ENCODE measurements at regions not wholly inside any gene's neighbourhood (a gene's known extent, or its start where the extent isn't known, plus 50 kb on each side); places are given as distances from the start of the nearest gene placed in this dataset.
"Not testable (repeated sequence)": the region's sequence is repeated elsewhere in the genome, so short reads cannot be mapped to it uniquely, and the experiment has no call there.

DNA sequence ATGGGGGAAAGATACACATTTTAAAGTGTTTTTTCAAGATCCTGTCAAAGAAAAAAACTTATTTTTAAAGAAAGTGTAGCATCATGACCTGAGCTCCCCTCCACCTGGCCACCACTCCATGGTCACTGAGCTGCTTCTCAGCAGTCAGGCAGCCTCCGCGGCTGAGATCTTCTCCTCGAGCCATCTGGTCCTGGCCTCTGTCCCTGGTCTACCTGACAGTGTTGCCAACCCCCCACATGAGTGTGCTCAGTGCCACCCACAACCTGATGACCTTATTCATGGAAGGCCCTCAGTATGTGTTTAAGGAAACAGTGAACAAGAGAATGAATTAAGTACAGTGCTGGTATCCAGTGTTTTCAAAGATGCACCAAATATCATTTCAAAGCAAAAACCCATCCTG, 694.5 kb upstream of the NRP1 start:
- H3K27me3 ChIP-seq (replicated peaks) = no peaks in the 10 kb centered on the region
- no peaks in the 10 kb centered on the region for H3K9me3 ChIP-seq (replicated peaks)
- H3K4me3 ChIP-seq = no peak overlapping the region
- no peak overlapping the region for H3K27ac ChIP-seq
- no peak for DNase-seq (ENCODE audit: low read depth in 1 of 2, low spot score in 2 of 2)
- no peaks in the 10 kb centered on the region for H3K36me3 ChIP-seq
- no peaks in the 10 kb centered on the region for H3K4me1 ChIP-seq (replicated peaks)

DNA sequence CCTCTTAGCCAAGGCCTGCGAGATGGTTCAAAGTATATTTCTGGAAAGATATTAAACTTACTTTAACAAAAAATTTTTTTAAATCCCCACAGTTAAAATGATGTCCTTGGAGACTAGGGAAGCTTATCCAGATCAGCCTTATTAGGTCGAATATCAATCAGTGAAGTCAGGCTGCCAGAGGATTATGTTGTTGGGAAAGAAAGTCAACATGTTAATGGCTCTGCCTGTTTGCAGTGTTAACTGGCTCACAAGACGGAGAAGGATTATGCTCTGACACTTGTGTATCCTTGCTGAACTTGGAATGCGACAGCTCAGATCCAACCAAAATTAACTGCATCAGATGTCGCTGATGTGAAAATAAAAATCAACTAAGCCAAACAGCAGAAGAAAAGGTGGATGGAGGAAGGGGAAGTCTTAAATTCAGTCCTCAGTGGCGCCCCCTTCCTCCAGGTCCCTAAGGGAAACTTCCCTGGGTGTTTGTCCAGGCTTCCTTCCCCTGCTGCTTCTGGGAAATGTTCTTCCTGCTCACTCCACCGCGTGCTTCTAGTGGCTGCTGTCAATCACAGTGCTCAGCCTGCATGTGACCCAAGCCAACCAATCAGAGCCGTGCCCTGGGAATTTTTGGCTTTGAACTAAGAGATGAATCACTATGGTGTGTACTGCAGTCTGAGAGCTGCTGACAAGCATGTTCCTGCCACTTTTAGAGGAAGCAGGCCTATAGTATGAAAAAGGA, 690.4 kb upstream of the NRP1 start:
- no peaks in the 10 kb centered on the region for H3K9me3 ChIP-seq (replicated peaks)
- H3K27me3 ChIP-seq (replicated peaks) = no peaks in the 10 kb centered on the region
- no peaks in the 10 kb centered on the region for H3K36me3 ChIP-seq
- H3K4me1 ChIP-seq (replicated peaks) = no peaks in the 10 kb centered on the region
- DNase-seq (ENCODE audit: low read depth in 1 of 2, low spot score in 2 of 2) = no peak
- H3K4me3 ChIP-seq = no peak overlapping the region
- H3K27ac ChIP-seq = no peak overlapping the region

DNA sequence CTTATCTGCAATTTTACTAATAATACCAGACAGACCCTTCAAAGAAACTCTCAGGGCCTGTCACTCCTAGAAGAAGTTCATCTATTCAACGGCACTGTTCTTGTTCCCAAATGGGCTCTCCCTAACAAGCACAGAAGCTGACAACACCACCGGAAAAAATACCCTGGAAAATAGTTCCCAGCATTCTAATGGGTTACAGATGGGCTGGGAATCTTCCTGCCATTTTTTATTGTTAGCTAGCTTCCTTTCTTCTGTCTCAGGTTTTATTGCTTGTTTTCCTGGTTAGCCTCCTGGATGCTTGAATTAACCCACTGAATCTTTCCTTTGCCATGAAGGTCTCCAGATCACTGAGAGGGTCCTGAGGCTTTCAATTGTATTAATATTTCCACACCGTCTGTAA, 689.8 kb upstream of the NRP1 start:
- H3K4me3 ChIP-seq = no peak overlapping the region
- H3K9me3 ChIP-seq (replicated peaks) = no peaks in the 10 kb centered on the region
- H3K4me1 ChIP-seq (replicated peaks) = no peaks in the 10 kb centered on the region
- no peaks in the 10 kb centered on the region for H3K36me3 ChIP-seq
- DNase-seq (ENCODE audit: low read depth in 1 of 2, low spot score in 2 of 2) = no peak
- H3K27ac ChIP-seq = no peak overlapping the region
- no peaks in the 10 kb centered on the region for H3K27me3 ChIP-seq (replicated peaks)

DNA sequence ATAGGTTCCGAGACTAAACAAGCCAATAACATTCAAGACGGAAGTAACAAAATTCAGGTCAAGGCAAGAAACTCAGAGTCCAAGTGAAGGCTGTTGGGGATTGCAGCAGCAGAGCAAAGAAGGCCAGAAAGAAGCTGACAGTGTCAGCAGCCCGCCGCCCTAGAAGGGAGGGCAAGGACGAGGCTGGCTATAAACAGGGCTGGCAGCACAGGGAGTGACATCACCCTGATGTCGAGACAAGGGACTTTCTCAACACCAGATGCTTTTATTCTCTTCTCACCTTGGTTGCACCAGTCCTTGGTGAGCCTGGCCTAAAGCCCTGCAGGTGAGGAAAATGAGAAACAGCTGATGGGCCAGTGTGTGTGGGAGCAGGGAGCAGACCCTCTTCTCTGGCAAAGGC, 687.7 kb upstream of the NRP1 start:
- H3K9me3 ChIP-seq (replicated peaks) = no peaks in the 10 kb centered on the region
- DNase-seq (ENCODE audit: low read depth in 1 of 2, low spot score in 2 of 2) = no peak

DNA sequence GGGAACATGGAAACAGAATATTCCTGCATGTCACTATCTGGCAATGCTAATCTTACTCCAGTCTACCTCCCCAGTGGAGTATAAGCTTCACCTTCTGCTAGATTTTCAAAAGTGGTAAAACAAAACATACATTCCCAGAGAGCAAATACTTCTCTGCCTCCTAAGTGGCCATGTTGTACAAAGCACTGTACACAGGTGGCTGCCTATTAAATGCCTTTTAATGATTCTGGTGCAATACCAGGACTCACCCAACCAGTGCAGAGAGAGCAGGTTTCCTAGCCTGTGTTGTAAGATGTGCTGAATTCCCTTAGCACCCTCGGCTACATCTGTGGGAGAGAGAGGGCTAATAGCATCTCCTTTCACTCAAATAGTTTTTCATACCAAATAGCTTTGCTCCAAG, 684.3 kb upstream of the NRP1 start:
- no peaks in the 10 kb centered on the region for H3K36me3 ChIP-seq
- no peaks in the 10 kb centered on the region for H3K9me3 ChIP-seq (replicated peaks)
- H3K4me3 ChIP-seq = no peak overlapping the region
- DNase-seq (ENCODE audit: low read depth in 1 of 2, low spot score in 2 of 2) = no peak
- H3K4me1 ChIP-seq (replicated peaks) = no peaks in the 10 kb centered on the region
- no peaks in the 10 kb centered on the region for H3K27me3 ChIP-seq (replicated peaks)
- no peak overlapping the region for H3K27ac ChIP-seq

More for the DNA sequence above, 687.7 kb upstream of the NRP1 start:
- H3K4me3 ChIP-seq = no peak overlapping the region
- no peaks in the 10 kb centered on the region for H3K27me3 ChIP-seq (replicated peaks)
- no peak overlapping the region for H3K27ac ChIP-seq
- H3K36me3 ChIP-seq = no peaks in the 10 kb centered on the region
- no peaks in the 10 kb centered on the region for H3K4me1 ChIP-seq (replicated peaks)

DNA sequence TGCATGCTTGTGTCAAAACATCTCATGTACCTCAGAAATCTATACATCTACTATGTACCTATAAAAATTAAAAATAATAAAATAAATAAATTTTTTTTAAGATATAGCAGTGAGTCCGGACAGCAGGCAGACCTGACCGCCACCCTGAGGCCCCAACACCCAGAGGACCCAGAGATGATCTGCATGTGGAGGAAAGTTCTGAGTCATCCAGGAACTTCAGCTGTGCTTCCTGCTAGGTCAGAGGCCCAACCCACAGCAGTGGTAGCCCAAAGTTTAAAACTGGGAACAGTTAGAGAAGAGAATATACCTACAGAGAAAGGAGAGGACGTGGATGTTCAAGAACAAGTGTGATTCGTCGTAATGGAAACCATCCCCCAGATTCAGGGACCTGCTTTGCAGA, 683.7 kb upstream of the NRP1 start:
- Histone ChIP-seq H3K4me1 (replicated peaks) (no peaks in the 10 kb centered on the region), H3K27ac (no peak overlapping the region), H3K27me3 (replicated peaks) (no peaks in the 10 kb centered on the region), H3K9me3 (replicated peaks) (no peaks in the 10 kb centered on the region), H3K4me3 (no peak overlapping the region), H3K36me3 (no peaks in the 10 kb centered on the region)
- DNase-seq (ENCODE audit: low read depth in 1 of 2, low spot score in 2 of 2) = no peak

DNA sequence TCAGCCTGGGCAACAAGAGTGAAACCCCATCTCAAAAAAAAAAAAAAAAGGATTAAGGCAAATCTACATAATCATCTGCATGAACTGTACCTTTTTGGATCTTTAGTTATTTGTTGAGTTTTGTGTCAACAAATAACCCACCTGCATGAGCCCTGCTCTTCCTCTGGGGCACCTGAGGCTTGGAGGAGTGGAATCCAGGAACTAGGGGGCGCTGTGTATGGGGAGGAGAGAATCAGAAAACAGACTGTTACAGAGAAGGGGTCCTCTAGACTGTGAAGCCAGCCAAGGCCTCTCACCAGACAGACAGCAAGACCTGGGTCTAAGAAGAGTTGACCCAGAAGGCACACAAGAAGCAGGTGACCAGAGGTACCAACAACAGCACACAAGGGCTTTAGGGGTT, 682.8 kb upstream of the NRP1 start:
- no peak for DNase-seq (ENCODE audit: low read depth in 1 of 2, low spot score in 2 of 2)
- Histone ChIP-seq H3K27ac (no peak overlapping the region), H3K36me3 (no peaks in the 10 kb centered on the region), H3K27me3 (replicated peaks) (no peaks in the 10 kb centered on the region), H3K4me3 (no peak overlapping the region), H3K4me1 (replicated peaks) (no peaks in the 10 kb centered on the region), H3K9me3 (replicated peaks) (no peaks in the 10 kb centered on the region)

DNA sequence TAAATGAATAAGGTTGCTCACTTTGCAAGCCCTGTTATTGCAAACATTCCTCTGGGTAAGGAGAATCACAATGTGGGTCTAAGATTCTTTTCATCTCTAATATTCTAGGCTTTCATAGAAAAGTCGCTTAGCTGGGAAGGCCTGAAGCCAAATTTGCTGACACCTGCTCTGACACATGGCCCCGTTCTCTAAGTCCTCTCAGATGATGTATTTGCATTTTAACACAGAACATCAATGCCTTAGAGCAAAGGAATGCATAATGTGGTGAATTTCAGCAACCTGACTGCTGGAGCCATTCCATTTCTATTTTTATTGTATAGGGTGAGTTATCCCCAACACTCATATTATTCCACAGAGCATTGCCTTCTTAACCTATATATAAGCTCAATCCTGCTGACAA, 682.1 kb upstream of the NRP1 start:
- Histone ChIP-seq H3K27me3 (replicated peaks) (no peaks in the 10 kb centered on the region), H3K4me1 (replicated peaks) (no peaks in the 10 kb centered on the region), H3K36me3 (no peaks in the 10 kb centered on the region), H3K27ac (no peak overlapping the region), H3K4me3 (no peak overlapping the region), H3K9me3 (replicated peaks) (no peaks in the 10 kb centered on the region)
- DNase-seq (ENCODE audit: low read depth in 1 of 2, low spot score in 2 of 2) = no peak

DNA sequence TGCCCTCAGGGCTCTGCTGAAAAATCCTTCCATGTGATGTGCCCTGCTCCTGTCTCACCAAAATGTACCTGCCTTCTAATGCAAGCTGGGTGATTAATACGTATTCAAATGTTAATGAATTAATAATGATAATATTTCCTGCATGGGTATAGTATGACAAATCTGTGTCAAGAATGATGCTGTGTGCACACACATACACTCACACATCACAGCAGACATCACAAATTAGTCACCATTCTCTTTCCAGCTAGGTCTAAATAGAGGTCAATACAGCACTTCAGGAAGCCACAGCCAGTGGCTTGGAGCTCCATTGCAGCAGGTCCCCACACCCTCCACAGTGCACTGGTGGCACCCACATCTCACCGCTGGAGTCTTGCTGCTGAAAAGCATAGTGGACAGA, 681.2 kb upstream of the NRP1 start:
- H3K4me1 ChIP-seq (replicated peaks) = no peaks in the 10 kb centered on the region
- H3K36me3 ChIP-seq = no peaks in the 10 kb centered on the region
- no peak overlapping the region for H3K27ac ChIP-seq
- no peak overlapping the region for H3K4me3 ChIP-seq
- H3K9me3 ChIP-seq (replicated peaks) = no peaks in the 10 kb centered on the region
- DNase-seq (ENCODE audit: low read depth in 1 of 2, low spot score in 2 of 2) = no peak
- H3K27me3 ChIP-seq (replicated peaks) = no peaks in the 10 kb centered on the region

DNA sequence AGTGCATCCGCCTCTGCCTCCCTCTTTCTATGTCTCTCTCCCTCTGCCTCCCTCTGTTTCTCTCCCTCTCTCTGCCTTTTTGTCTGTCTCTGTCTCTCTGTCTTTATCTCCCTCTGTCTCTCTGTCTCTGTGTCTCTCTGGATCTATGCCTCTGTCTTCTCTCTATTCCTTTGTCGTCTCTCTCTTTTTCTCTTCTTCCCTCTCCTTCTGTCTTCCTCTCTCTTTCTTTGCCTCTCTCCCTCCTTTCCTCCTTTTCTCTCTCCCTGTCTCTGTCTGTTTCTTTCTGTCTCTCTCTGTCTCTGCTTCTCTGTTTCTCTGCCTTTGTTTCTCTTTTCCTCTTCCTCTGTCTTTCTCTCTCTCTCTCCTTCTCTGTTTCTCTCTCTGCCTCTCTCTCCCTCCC, 678.8 kb upstream of the NRP1 start:
- Histone ChIP-seq H3K27me3 (replicated peaks) (no peaks in the 10 kb centered on the region), H3K4me1 (replicated peaks) (no peaks in the 10 kb centered on the region), H3K4me3 (no peak overlapping the region), H3K9me3 (replicated peaks) (no peaks in the 10 kb centered on the region), H3K27ac (no peak overlapping the region), H3K36me3 (no peaks in the 10 kb centered on the region)
- DNase-seq (ENCODE audit: low read depth in 1 of 2, low spot score in 2 of 2) = no peak

DNA sequence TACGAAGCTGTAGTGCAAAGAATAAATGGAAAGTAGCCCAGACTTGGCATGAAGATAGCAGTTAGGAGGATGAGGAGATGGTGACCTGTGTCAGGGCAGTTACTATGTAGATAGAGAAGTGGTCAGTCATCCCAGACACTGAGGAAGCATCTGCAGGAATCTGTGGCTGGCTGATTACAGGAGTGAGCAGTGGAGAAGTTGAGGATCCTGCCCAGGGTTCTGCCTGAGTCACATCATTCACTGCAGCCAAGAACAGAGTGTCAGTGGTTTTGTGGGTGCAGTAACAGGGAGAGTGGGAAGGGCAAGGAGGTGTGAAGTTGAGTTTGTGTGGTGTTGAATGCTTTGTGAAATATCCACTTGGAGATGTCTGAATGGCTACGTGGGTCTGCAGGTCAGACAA, 676.4 kb upstream of the NRP1 start:
- Histone ChIP-seq H3K9me3 (replicated peaks) (no peaks in the 10 kb centered on the region), H3K4me3 (no peak overlapping the region), H3K4me1 (replicated peaks) (no peaks in the 10 kb centered on the region), H3K27ac (no peak overlapping the region), H3K36me3 (no peaks in the 10 kb centered on the region), H3K27me3 (replicated peaks) (no peaks in the 10 kb centered on the region)
- DNase-seq (ENCODE audit: low read depth in 1 of 2, low spot score in 2 of 2) = no peak

DNA sequence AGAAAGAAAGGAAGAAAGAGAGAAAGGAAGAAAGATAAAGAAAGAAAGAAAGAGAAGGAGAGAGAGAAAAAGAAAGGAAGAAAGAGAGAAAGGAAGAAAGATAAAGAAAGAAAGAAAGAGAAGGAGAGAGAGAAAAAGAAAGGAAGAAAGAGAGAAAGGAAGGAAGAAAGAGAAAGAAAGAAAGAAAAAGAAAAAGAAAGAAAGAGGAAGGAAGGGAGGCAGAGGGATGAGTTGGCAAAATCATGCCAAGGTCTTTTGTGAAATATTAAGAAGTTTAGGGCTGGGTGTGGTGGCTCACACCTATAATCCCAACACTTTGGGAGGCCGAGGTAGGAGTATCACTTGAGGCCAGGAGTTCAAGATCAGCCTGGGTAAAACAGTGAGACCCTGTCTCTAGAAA, 675.8 kb upstream of the NRP1 start:
- not testable (repeated sequence) for H3K27me3 ChIP-seq (replicated peaks); H3K9me3 ChIP-seq (replicated peaks); H3K4me1 ChIP-seq (replicated peaks); H3K36me3 ChIP-seq; H3K4me3 ChIP-seq; H3K27ac ChIP-seq; DNase-seq (ENCODE audit: low read depth in 1 of 2, low spot score in 2 of 2)

DNA sequence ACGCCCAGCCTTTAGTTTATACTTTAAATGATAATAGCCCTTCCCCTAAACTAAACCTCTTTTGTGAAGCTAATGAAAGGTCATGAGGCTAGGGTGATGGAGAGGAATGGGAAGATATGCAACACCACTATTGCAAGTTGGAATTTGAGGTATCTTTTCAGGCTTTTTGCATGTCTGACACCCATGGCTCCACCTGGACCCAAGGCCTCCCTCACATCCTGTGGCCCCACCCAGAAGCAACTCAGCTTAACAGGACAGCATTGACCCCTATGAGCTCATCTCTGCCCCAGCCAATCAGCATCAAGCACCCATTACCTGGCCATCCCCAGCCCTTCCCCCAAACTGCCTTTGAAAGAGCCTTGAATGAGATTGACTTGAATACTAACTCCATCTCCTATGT, 674.2 kb upstream of the NRP1 start:
- no peaks in the 10 kb centered on the region for H3K9me3 ChIP-seq (replicated peaks)
- no peaks in the 10 kb centered on the region for H3K36me3 ChIP-seq
- DNase-seq (ENCODE audit: low read depth in 1 of 2, low spot score in 2 of 2) = no peak
- no peaks in the 10 kb centered on the region for H3K4me1 ChIP-seq (replicated peaks)
- no peak overlapping the region for H3K27ac ChIP-seq
- H3K4me3 ChIP-seq = no peak overlapping the region
- no peaks in the 10 kb centered on the region for H3K27me3 ChIP-seq (replicated peaks)

DNA sequence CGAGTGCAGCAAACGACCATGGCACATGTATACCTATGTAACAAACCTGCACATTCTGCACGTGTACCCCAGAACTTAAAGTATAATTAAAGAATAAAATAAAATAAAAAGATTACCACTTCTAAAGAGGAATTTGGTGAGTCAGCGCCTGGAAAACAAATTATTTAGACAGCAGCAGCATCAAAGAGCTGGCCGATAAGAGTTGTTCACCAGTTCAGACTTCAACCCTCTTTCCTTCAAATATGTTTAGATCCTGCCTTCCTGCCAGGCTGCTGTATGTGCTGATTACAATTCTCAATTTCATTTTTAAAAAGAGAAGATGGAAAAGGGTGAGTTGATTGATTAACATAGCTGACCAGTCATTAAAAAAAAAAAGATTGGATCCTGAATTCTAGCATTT, 672.0 kb upstream of the NRP1 start:
- no peak for DNase-seq (ENCODE audit: low read depth in 1 of 2, low spot score in 2 of 2)
- no peak overlapping the region for H3K4me3 ChIP-seq
- no peaks in the 10 kb centered on the region for H3K36me3 ChIP-seq
- H3K27ac ChIP-seq = no peak overlapping the region
- no peaks in the 10 kb centered on the region for H3K4me1 ChIP-seq (replicated peaks)
- H3K27me3 ChIP-seq (replicated peaks) = no peaks in the 10 kb centered on the region
- no peaks in the 10 kb centered on the region for H3K9me3 ChIP-seq (replicated peaks)

DNA sequence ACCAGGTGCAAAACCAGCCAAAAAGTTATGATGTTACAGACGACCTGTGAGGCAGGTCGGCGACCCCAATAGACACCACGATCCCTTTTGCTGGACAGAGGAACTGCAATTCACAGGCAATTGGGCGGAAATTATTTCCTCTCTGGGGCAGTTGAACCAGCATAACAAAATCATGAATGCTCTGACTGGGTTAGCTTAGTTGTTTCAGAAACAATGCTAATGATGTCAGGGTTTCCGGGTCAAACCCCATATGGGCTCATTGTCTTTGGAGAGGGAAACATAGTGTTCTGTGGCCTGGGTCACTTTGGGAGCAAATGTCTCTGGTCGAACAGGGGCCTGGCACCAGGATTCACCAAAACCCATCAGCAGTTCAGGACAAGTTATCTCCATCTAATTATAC, 669.1 kb upstream of the NRP1 start:
- Histone ChIP-seq H3K27me3 (replicated peaks) (no peaks in the 10 kb centered on the region), H3K27ac (no peak overlapping the region)
- DNase-seq (ENCODE audit: low read depth in 1 of 2, low spot score in 2 of 2) = no peak

More for the DNA sequence above, 669.1 kb upstream of the NRP1 start:
- H3K36me3 ChIP-seq = no peaks in the 10 kb centered on the region
- no peaks in the 10 kb centered on the region for H3K4me1 ChIP-seq (replicated peaks)
- no peak overlapping the region for H3K4me3 ChIP-seq
- H3K9me3 ChIP-seq (replicated peaks) = no peaks in the 10 kb centered on the region

All from SJSA1 (cell line).